Trophoblast cell (in vitro differentiated cells and primary cell): ENCODE measurements at regions not wholly inside any gene's neighbourhood (a gene's known extent, or its start where the extent isn't known, plus 50 kb on each side); places are given as distances from the start of the nearest gene placed in this dataset.

Source experiments
- DNase-seq, 2 donors: peaks; one replicate each; pipeline ENCODE4 v3.0.0-alpha.2; 2016
- H2AFZ ChIP-seq: 2 replicates; pipeline ENCODE4 v1.6.1; 2013; ENCODE audit warnings: low read length, moderate library complexity, mild to moderate bottlenecking; ENCODE audit not compliant: insufficient read depth, poor library complexity
- H2AK5ac ChIP-seq: 2 replicates; pipeline ENCODE4 v1.6.1; 2013; ENCODE audit warnings: mild to moderate bottlenecking, low read length
- H2BK120ac ChIP-seq: 2 replicates; pipeline ENCODE4 v1.6.1; 2013; ENCODE audit warnings: low read length, mild to moderate bottlenecking, moderate library complexity; ENCODE audit not compliant: insufficient read depth, poor library complexity
- H2BK12ac ChIP-seq: 2 replicates; pipeline ENCODE4 v1.6.1; 2013; ENCODE audit warnings: mild to moderate bottlenecking, low read length, moderate library complexity
- H2BK5ac ChIP-seq: 2 replicates; pipeline ENCODE4 v1.6.1; 2013; ENCODE audit warnings: low read length, low read depth, moderate library complexity, mild to moderate bottlenecking; ENCODE audit not compliant: poor library complexity
- H3K14ac ChIP-seq: 2 replicates; pipeline ENCODE4 v1.6.1; 2013; ENCODE audit warnings: mild to moderate bottlenecking, low read length
- H3K18ac ChIP-seq: 2 replicates; pipeline ENCODE4 v1.6.1; 2013; ENCODE audit warnings: mild to moderate bottlenecking, low read length
- H3K23ac ChIP-seq: 2 replicates; pipeline ENCODE4 v1.6.1; 2013; ENCODE audit warnings: low read length
- H3K27ac ChIP-seq: 2 replicates; pipeline ENCODE4 v1.5.1; 2013; ENCODE audit warnings: low read depth, mild to moderate bottlenecking, inconsistent platforms, low read length, moderate library complexity
- H3K27me3 ChIP-seq: 2 replicates; pipeline ENCODE4 v1.6.1; 2013; ENCODE audit warnings: inconsistent platforms, mild to moderate bottlenecking, low read length, moderate library complexity; ENCODE audit not compliant: insufficient read depth
- H3K36me3 ChIP-seq, 2 experiments: 1 replicate in 1 of 2; 2 replicates in 1 of 2; pipeline ENCODE4 v1.6.1; 2013; ENCODE audit warnings: low read length in 2 of 2, mild to moderate bottlenecking in 2 of 2, moderate library complexity in 1 of 2; ENCODE audit not compliant: insufficient read depth in 2 of 2, control insufficient read depth in 1 of 2
- H3K4ac ChIP-seq: 2 replicates; pipeline ENCODE4 v1.6.1; 2013; ENCODE audit warnings: low read depth, mild to moderate bottlenecking, low read length, moderate library complexity
- H3K4me1 ChIP-seq, 2 experiments: 1 replicate in 1 of 2; 2 replicates in 1 of 2; pipeline ENCODE4 v1.6.1; 2013; ENCODE audit warnings: low read length in 2 of 2, mild to moderate bottlenecking in 2 of 2, moderate library complexity in 1 of 2; ENCODE audit not compliant: insufficient read depth in 2 of 2, control insufficient read depth in 1 of 2
- H3K4me2 ChIP-seq: 2 replicates; pipeline ENCODE4 v1.6.1; 2013; ENCODE audit warnings: inconsistent platforms, mild to moderate bottlenecking, low read length, moderate library complexity
- H3K4me3 ChIP-seq: 2 replicates; pipeline ENCODE4 v1.5.1; 2013; ENCODE audit warnings: mild to moderate bottlenecking, low read depth, low read length, inconsistent platforms
- H3K79me1 ChIP-seq: one replicate; pipeline ENCODE4 v1.6.1; 2013; ENCODE audit warnings: low read length
- H3K79me2 ChIP-seq: 2 replicates; pipeline ENCODE4 v1.6.1; 2013; ENCODE audit warnings: low read length, mild to moderate bottlenecking; ENCODE audit not compliant: control insufficient read depth, insufficient read depth, poor library complexity
- H3K9ac ChIP-seq: 2 replicates; pipeline ENCODE4 v1.6.1; 2013; ENCODE audit warnings: mild to moderate bottlenecking, low read length
- H3K9me3 ChIP-seq: 2 replicates; pipeline ENCODE4 v1.6.1; 2013; ENCODE audit warnings: low read depth, mild to moderate bottlenecking, control low read depth, inconsistent platforms, low read length; ENCODE audit not compliant: insufficient read depth
- H4K12ac ChIP-seq: 2 replicates; pipeline ENCODE4 v1.6.1; 2013; ENCODE audit warnings: low read depth, mild to moderate bottlenecking, low read length, moderate library complexity
- H4K8ac ChIP-seq: 2 replicates; pipeline ENCODE4 v1.6.1; 2013; ENCODE audit warnings: low read depth, mild to moderate bottlenecking, low read length, moderate library complexity
- H4K91ac ChIP-seq: one replicate; pipeline ENCODE4 v1.6.1; 2013; ENCODE audit warnings: low read depth, mild to moderate bottlenecking, low read length, moderate library complexity
- WGBS: extraction: QIAGEN DNeasy Blood & Tissue Kit; methylation state at CpG from one replicate; pipeline ENCODE4 v1.1.7; 2013; ENCODE audit warnings: missing lambda C conversion rate; ENCODE audit not compliant: insufficient read length, insufficient coverage; ENCODE audit errors: extremely low coverage; 5-methylcytosine and 5-hydroxymethylcytosine counted together

DNA sequence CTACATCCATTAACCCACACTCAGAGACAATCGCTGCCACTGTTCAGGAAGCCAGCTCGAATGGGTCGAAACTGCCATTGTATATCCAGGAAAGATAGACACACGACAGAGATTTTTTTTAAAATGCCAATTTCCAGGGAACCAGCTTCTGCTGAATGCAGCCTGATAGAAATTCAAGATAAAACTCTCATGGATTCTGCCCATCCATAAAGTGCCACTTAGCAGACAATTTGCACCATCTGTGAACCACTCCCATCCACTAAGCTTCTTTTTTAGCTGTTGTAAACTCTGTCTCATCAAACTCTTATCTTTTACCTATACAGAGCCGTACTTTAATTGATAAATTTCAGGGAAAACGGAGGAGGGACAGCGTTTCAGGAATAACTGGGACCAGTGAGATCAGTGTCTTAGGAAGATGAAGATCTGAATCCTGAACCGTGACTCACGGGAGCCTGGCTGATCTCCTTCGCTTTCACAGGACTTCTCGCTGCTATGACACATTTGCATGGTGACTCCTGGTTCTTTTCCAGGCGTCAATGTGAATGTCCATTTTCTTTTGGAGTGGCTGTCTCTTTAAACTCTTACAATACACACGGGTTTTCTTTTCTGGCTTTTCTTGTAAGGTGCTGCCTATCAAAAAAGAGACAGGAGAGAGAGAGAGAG, 103.4 kb downstream of the FAM204A start:
- H3K14ac ChIP-seq: no peak overlapping the region
- no peak overlapping the region for H2BK5ac ChIP-seq
- no peak overlapping the region for H2AK5ac ChIP-seq
- no peaks in the 10 kb centered on the region for H3K36me3 ChIP-seq
- H3K79me1 ChIP-seq: no peaks in the 10 kb centered on the region
- H3K4me3 ChIP-seq: no peak overlapping the region
- no peak overlapping the region for H3K18ac ChIP-seq
- H3K79me2 ChIP-seq: no peaks in the 10 kb centered on the region
- H4K8ac ChIP-seq: no peak overlapping the region
- no peak overlapping the region for H3K9ac ChIP-seq
- H3K27me3 ChIP-seq: no peaks in the 10 kb centered on the region
- no peak overlapping the region for H2BK12ac ChIP-seq
- no peak overlapping the region for H2AFZ ChIP-seq
- no peak overlapping the region for H3K4ac ChIP-seq
- H4K12ac ChIP-seq: no peak overlapping the region
- no peak overlapping the region for H3K23ac ChIP-seq
- no peak overlapping the region for H2BK120ac ChIP-seq
- H4K91ac ChIP-seq: no peak overlapping the region
- no peak overlapping the region for H3K27ac ChIP-seq
- WGBS: no CpG with 5 or more reads among the region's 13 CpGs
- no peak overlapping the region for H3K4me2 ChIP-seq
- peaks cover 5% of the 10 kb centered on the region for H3K9me3 ChIP-seq
- peak; percentile 51 to 59 for DNase-seq
- H3K4me1 ChIP-seq: no peaks in the 10 kb centered on the region

DNA sequence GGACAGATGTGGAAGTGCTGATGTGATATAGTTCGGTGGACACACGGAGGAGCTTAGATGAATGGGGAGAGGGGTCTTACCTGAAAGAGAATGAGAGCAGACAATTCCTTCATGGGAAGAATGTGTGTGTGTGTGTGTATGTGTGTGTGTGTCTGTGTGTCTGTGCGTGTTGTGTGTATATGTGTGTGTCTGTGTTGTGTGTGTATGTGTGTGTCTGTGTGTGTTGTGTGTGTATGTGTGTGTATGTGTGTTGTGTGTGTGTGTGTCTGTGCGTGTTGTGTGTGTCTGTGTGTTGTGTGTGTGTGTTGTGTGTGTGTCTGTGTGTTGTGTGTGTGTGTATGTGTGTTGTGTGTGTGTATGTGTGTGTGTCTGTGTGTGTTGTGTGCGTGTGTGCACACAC, 104.2 kb downstream of the FAM204A start:
- no peaks in the 10 kb centered on the region for H3K4me1 ChIP-seq
- DNase-seq: no peak
- H3K36me3 ChIP-seq: no peaks in the 10 kb centered on the region
- no peaks in the 10 kb centered on the region for H3K79me1 ChIP-seq
- no peak overlapping the region for H3K9ac ChIP-seq
- no peak overlapping the region for H4K12ac ChIP-seq
- no peak overlapping the region for H2AFZ ChIP-seq
- H2AK5ac ChIP-seq: no peak overlapping the region
- no peak overlapping the region for H3K4ac ChIP-seq
- H3K27me3 ChIP-seq: no peaks in the 10 kb centered on the region
- no peak overlapping the region for H2BK12ac ChIP-seq
- H3K79me2 ChIP-seq: no peaks in the 10 kb centered on the region
- H3K4me2 ChIP-seq: no peak overlapping the region
- no peak overlapping the region for H3K23ac ChIP-seq
- peak overlapping the region; percentile 52 for H3K4me3 ChIP-seq
- no peak overlapping the region for H3K18ac ChIP-seq
- WGBS: no CpG with 5 or more reads among the region's 5 CpGs
- H4K8ac ChIP-seq: no peak overlapping the region
- H3K9me3 ChIP-seq: peaks cover 5% of the 10 kb centered on the region
- H3K27ac ChIP-seq: no peak overlapping the region
- no peak overlapping the region for H2BK5ac ChIP-seq
- no peak overlapping the region for H2BK120ac ChIP-seq
- no peak overlapping the region for H4K91ac ChIP-seq
- H3K14ac ChIP-seq: no peak overlapping the region

DNA sequence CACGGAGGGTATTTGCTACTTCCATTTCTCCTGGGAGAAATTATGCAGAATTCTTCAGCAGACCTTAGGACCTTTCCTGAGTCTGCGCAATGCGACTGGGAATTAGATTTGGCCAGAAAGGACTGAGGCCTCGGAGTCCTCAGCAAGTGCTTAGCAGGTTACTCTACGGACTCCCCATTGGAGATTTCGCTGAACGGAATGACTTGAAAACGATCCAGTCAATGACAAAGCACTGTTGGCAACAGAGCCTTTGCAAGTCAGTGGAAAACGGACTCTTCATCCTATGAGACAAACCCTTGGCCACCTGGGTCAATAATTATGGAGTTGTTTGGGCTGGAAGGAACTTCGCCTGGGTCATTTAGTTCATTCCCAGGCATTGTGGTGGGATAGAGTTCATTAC, 107.4 kb downstream of the FAM204A start:
- H3K4ac ChIP-seq: no peak overlapping the region
- no peak overlapping the region for H2AFZ ChIP-seq
- no peak overlapping the region for H3K9ac ChIP-seq
- no peaks in the 10 kb centered on the region for H3K79me2 ChIP-seq
- H3K36me3 ChIP-seq: no peaks in the 10 kb centered on the region
- no peak overlapping the region for H2AK5ac ChIP-seq
- no peaks in the 10 kb centered on the region for H3K79me1 ChIP-seq
- no peak overlapping the region for H4K8ac ChIP-seq
- H3K14ac ChIP-seq: no peak overlapping the region
- H3K18ac ChIP-seq: no peak overlapping the region
- H2BK12ac ChIP-seq: no peak overlapping the region
- H4K12ac ChIP-seq: no peak overlapping the region
- DNase-seq: no peak
- no peaks in the 10 kb centered on the region for H3K27me3 ChIP-seq
- no CpG with 5 or more reads among the region's 10 CpGs for WGBS
- no peak overlapping the region for H2BK120ac ChIP-seq
- H3K23ac ChIP-seq: no peak overlapping the region
- no peak overlapping the region for H2BK5ac ChIP-seq
- H3K9me3 ChIP-seq: peaks cover 3% of the 10 kb centered on the region
- H4K91ac ChIP-seq: no peak overlapping the region
- no peaks in the 10 kb centered on the region for H3K4me1 ChIP-seq
- H3K4me3 ChIP-seq: no peak overlapping the region
- no peak overlapping the region for H3K4me2 ChIP-seq
- H3K27ac ChIP-seq: no peak overlapping the region

DNA sequence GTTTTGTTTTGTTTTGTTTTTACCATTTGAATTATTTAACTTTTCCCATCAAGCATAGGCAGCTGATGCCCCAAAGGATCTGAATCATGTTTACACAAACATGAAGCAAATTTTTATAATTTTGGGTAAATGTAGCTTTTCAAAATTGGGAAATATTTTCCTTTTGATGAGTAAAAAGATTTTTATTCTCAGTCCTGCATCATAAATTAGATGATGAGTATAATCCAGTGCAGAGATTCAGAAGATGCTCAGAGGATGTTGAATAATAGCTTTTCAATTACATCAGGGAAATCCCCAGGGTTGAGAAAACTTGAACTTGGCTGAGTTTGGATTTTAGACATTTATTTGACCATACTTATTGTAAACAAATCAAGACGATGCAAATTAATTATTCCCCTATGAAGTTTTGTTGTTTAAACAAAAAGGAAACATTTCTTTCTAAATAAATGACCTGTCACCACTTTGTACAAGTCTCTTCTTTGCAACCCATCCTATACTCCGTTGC, 121.7 kb downstream of the FAM204A start:
- no peaks in the 10 kb centered on the region for H3K27me3 ChIP-seq
- no peak overlapping the region for H2AFZ ChIP-seq
- H3K18ac ChIP-seq: no peak overlapping the region
- H3K9me3 ChIP-seq: peaks cover 3% of the 10 kb centered on the region
- no peak for DNase-seq
- WGBS: no CpG with 5 or more reads among the region's 2 CpGs
- no peak overlapping the region for H2BK5ac ChIP-seq
- H2BK12ac ChIP-seq: no peak overlapping the region
- no peak overlapping the region for H3K14ac ChIP-seq
- H3K4me1 ChIP-seq: no peaks in the 10 kb centered on the region
- H3K79me1 ChIP-seq: no peaks in the 10 kb centered on the region
- H3K23ac ChIP-seq: no peak overlapping the region
- H3K79me2 ChIP-seq: no peaks in the 10 kb centered on the region
- no peak overlapping the region for H3K4me3 ChIP-seq
- H2BK120ac ChIP-seq: no peak overlapping the region
- H4K8ac ChIP-seq: no peak overlapping the region
- no peak overlapping the region for H4K12ac ChIP-seq
- H3K27ac ChIP-seq: no peak overlapping the region
- no peak overlapping the region for H3K4ac ChIP-seq
- no peaks in the 10 kb centered on the region for H3K36me3 ChIP-seq
- H4K91ac ChIP-seq: no peak overlapping the region
- no peak overlapping the region for H2AK5ac ChIP-seq
- H3K9ac ChIP-seq: no peak overlapping the region
- H3K4me2 ChIP-seq: no peak overlapping the region
